Middle frontal gyrus (tissue), 1 donor: ENCODE measurements at regions not wholly inside any gene's neighbourhood (a gene's known extent, or its start where the extent isn't known, plus 50 kb on each side); places are given as distances from the start of the nearest gene placed in this dataset.

ENCODE experiments used
- DNase-seq: peaks from one replicate; pipeline ENCODE4 v3.0.0-alpha.2; 2015; ENCODE audit warnings: low spot score; ENCODE audit errors: extremely low spot score

- DNase-seq = no peak
Measured at GRCh38 chr3:42037318-42037945, 53.7 kb upstream of the TRAK1 start.

GRCh38 chr3:42036483-42036823 lies 54.7 kb upstream of the TRAK1 start:
- DNase-seq = no peak

- no peak for DNase-seq
Measured at GRCh38 chr3:42035816-42036482, 55.2 kb upstream of the TRAK1 start.

- no peak for DNase-seq
Measured at GRCh38 chr3:42035007-42035406, 56.1 kb upstream of the TRAK1 start.

GRCh38 chr3:42033741-42034140 lies 57.4 kb upstream of the TRAK1 start:
- no peak for DNase-seq

- DNase-seq = no peak
Measured at GRCh38 chr3:42032693-42033349, 58.3 kb upstream of the TRAK1 start.

GRCh38 chr3:42031808-42032480 lies 59.2 kb upstream of the TRAK1 start:
- no peak for DNase-seq

- DNase-seq = no peak
Measured at GRCh38 chr3:42028474-42028873, 62.7 kb upstream of the TRAK1 start.

- no peak for DNase-seq
Measured at GRCh38 chr3:42027571-42027970, 63.6 kb upstream of the TRAK1 start.

- peak; percentile 83 for DNase-seq
Measured at GRCh38 chr3:42025370-42026138, 63.7 kb upstream of the ULK4 start.

GRCh38 chr3:42024591-42025351 lies 62.9 kb upstream of the ULK4 start:
- no peak for DNase-seq

GRCh38 chr3:42023380-42023779 lies 61.5 kb upstream of the ULK4 start:
- no peak for DNase-seq

- no peak for DNase-seq
Measured at GRCh38 chr3:42022355-42022754, 60.5 kb upstream of the ULK4 start.

GRCh38 chr3:42020684-42021307 lies 58.9 kb upstream of the ULK4 start:
- no peak for DNase-seq

GRCh38 chr3:42019953-42020260 lies 58.0 kb upstream of the ULK4 start:
- DNase-seq = no peak

- no peak for DNase-seq
Measured at GRCh38 chr3:42019144-42019952, 57.4 kb upstream of the ULK4 start.

GRCh38 chr3:42014921-42015533 lies 53.1 kb upstream of the ULK4 start:
- no peak for DNase-seq

GRCh38 chr3:42014458-42014920 lies 52.6 kb upstream of the ULK4 start:
- DNase-seq = no peak
